ENCODE measurements at regions not wholly inside any gene's neighbourhood (a gene's known extent, or its start where the extent isn't known, plus 50 kb on each side); places are given as distances from the start of the nearest gene placed in this dataset.
"Not testable (repeated sequence)": the region's sequence is repeated elsewhere in the genome, so short reads cannot be mapped to it uniquely, and the experiment has no call there.

- H3K27me3 Mint-ChIP-seq (ENCODE audit: insufficient read depth); DNase-seq; H3K36me3 Mint-ChIP-seq (ENCODE audit: low read depth); H3K27ac Mint-ChIP-seq; H3K9me3 Mint-ChIP-seq; H3K4me3 Mint-ChIP-seq; H3K4me1 Mint-ChIP-seq (ENCODE audit: low read depth): not testable (repeated sequence)
Measured at GRCh38 chr5:177664737-177665136, 64.8 kb downstream of the B4GALT7 start.

GRCh38 chr5:177665172-177665571 is 65.2 kb downstream of the B4GALT7 start:
- H3K36me3 Mint-ChIP-seq (ENCODE audit: low read depth); H3K27me3 Mint-ChIP-seq (ENCODE audit: insufficient read depth); H3K9me3 Mint-ChIP-seq; H3K27ac Mint-ChIP-seq; DNase-seq; H3K4me3 Mint-ChIP-seq; H3K4me1 Mint-ChIP-seq (ENCODE audit: low read depth): not testable (repeated sequence)

GRCh38 chr5:177665960-177666359 is 66.0 kb downstream of the B4GALT7 start:
- not testable (repeated sequence) for H3K36me3 Mint-ChIP-seq (ENCODE audit: low read depth); DNase-seq; H3K27me3 Mint-ChIP-seq (ENCODE audit: insufficient read depth); H3K4me3 Mint-ChIP-seq; H3K27ac Mint-ChIP-seq; H3K9me3 Mint-ChIP-seq; H3K4me1 Mint-ChIP-seq (ENCODE audit: low read depth)

GRCh38 chr5:177671035-177671754 is 71.3 kb downstream of the B4GALT7 start:
- H3K36me3 Mint-ChIP-seq (ENCODE audit: low read depth); H3K27ac Mint-ChIP-seq: not testable (repeated sequence)

GRCh38 chr5:177671755-177672690 is 72.1 kb downstream of the B4GALT7 start:
- H3K9me3 Mint-ChIP-seq; H3K4me3 Mint-ChIP-seq; H3K4me1 Mint-ChIP-seq (ENCODE audit: low read depth); H3K27me3 Mint-ChIP-seq (ENCODE audit: insufficient read depth); H3K27ac Mint-ChIP-seq; H3K36me3 Mint-ChIP-seq (ENCODE audit: low read depth): not testable (repeated sequence)
- DNase-seq, result peak; percentile 11

More at GRCh38 chr5:177671035-177671754, 71.3 kb downstream of the B4GALT7 start:
- not testable (repeated sequence) for H3K4me3 Mint-ChIP-seq; H3K9me3 Mint-ChIP-seq; H3K27me3 Mint-ChIP-seq (ENCODE audit: insufficient read depth); DNase-seq; H3K4me1 Mint-ChIP-seq (ENCODE audit: low read depth)
